HG02973 (cell line): ENCODE measurements at regions not wholly inside any gene's neighbourhood (a gene's known extent, or its start where the extent isn't known, plus 50 kb on each side); places are given as distances from the start of the nearest gene placed in this dataset.

Source experiments
- ATAC-seq: cut with Tn5 transposase; IDR thresholded peaks from one replicate; pipeline ENCODE4 v1.9.1; 2021; ENCODE audit warnings: moderate library complexity; ENCODE audit not compliant: unreplicated experiment

GRCh38 chr7:22658031-22658430 is 69.0 kb upstream of the IL6 start:
- ATAC-seq = no peak

- no peak for ATAC-seq
Measured at GRCh38 chr7:22657479-22657878, 69.5 kb upstream of the IL6 start.

DNA sequence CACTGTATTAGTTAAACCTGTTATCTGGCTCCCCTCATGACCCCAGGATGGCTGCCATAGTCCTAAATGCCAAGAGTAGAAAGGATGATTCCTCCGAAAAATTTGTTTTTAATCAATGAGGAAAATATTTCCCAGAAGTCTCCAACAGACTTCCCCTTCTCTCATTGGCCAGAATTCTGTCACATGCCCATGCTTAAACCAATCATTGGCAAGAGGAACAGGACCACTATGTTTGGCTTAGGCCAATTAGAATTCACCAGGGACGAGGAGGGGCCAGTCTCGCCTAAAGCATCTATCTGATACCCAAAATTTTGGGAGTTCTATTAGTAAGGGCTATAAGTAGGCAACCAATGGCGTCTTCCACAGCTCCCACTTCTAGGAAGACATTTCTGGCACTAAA is 71.2 kb upstream of the IL6 start:
- no peak for ATAC-seq

DNA sequence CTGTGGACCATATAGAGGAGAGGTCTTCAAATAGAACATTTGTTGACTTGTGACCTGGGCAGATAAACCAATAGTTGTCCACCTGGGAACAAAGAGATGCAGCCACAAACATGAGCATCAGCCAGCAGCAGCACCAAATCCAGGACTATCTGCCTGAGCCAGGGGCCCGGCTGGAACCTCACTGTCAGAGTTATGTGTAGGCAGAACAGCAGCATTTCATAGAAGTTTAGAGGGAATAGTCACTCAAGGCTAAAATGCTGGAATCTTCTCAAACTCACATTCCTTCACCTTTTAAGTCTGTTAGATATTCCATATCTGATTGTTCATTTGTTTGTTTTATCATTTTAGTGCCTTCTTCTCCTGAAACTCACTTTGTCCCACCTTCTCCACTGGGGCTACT is 72.2 kb upstream of the IL6 start:
- no peak for ATAC-seq

- ATAC-seq = no peak
Measured at GRCh38 chr7:22653951-22654350, 73.0 kb upstream of the IL6 start.

DNA sequence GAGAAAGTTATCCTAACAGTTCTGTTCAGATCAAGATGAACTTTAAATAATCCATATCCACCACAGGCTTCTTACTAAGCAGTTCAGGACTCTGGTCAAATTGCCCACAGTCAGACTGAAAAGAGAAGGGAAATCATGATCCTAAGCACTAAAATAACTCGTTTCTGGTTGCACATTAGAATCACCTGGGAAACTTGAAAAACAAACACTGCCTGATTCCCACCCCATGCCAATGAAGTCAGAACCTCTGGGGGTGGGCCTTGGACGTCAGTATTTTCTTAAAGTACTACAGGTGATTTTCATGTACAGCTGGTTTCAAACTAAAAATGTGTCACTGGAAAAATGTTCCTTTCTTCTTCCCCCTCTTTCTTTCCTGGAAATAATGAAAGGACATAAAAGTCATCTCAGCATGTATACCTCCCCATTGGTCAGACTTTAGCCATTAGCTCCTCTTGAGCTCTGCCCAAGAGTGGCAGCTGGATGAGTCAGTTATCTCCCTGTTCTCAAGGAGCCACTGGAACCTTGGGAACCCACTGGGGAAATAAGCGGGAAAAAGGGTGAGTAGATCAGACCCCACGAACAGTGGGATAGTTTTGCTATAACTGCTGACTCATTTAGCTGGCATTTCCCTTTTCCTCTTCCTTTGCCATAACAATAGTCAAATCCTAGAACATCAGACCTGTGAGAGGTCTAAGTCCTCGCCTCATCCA is 75.3 kb upstream of the IL6 start:
- no peak for ATAC-seq

GRCh38 chr7:22651036-22651435 is 76.0 kb upstream of the IL6 start:
- no peak for ATAC-seq

DNA sequence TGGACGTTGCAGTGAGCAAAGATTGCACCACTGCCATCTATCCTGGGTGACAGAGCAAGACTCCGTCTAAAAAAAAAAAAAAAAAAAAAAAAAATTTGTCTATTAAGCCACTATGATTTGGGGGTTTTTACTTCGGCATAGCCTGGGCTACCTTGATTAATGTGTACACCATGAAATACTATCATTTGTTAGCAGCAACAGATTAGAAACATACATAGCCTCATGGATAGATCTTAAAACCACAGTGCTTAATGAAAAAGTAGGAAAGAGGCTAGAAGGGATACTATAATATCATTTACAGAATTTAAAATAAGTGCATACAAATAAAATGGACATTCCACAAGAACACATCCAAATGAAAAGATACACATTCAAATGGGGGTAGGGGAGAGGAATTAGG is 77.3 kb upstream of the IL6 start:
- no peak for ATAC-seq

DNA sequence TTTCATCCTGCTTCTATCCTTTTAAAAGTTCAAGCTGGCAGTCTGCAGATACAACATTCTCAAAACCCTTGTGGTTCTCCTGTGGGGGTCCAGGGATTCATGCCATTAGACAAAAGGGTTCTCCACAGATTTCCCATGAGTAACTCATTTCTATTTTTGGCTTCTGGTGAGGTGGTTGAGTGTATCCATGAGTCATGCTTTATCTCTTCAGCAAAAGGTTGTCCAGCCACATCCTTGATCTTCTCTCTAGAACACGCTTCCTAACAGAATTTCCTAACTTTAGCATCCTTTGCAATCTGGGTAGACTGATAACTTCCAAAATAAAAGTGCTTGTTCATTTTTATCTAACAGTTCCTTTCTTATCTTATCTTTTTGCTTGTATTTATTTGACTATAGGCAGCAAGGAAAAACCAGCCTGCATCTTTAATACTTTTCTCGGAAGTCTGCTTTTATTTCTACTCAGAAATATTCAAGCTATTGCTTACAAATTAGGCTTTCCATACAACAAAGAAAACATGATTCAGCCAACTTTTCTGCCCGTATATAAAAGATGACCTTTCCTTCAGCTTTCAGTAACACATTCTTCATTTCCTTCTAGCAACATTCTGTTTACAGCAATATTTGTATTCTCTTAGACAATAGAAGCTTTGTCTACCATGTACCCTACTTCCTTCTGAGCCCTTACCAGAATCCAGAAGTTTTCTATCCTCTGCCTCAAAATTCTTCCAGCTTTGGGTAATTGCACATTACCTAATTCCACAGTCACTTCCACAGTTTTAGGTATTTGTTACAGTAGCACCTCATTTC is 79.3 kb upstream of the IL6 start:
- no peak for ATAC-seq

DNA sequence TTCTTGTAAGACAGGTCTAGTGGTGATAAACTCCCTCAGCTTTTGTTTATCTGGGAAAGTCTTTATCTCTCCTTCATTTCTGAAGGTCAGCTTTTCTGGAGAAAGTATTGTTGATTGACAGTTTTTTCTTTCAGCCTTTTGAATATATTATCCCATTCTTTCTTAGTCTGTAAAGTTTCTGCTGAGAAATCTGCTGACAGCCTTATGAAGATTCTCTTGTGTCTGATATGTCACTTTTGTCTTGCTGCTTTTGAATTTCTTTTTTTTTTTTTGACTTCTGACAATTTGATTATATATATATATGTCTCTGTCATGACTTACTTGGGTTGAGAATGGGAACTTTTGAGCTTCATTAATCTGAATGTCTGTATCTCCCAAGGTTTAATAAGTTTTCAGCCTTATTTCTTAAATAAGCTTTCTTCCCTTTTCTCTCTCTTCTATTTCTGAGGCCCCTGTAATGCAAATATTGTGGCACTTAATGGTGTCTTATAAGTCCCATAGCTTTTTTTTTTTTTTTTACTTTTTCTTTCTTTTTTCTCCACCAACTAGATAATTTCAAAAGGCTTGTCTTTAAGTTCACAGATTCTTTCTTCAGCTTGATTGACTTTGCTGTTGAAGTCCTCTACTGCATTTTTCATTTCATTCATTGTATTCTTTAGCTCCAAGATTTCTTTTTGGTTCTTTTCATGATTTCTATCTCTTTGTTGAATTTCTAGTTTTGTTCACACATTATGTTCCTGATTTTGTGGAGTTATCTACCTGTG is 81.4 kb upstream of the IL6 start:
- ATAC-seq = no peak

GRCh38 chr7:22642454-22642853 is 84.5 kb upstream of the IL6 start:
- no peak for ATAC-seq

DNA sequence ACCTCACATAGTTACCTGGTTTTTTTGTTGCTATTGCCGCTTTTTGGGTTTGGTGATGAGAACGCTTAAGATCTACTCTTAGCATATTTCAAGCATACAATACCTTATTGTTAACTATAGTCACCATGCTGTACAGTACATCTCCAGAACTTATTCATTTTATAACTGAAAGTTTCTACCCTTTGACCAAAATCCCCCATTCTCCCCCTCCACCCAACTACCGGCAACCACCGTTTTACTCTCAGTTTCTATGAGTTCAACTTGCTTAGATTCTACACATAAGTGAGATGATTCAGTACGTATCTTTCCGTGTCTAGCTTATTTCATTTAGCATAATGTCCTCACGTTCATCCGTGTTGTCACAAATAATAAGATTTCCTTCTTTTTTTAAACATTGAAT is 86.7 kb upstream of the IL6 start:
- peak; percentile 98 for ATAC-seq

- ATAC-seq = no peak
Measured at GRCh38 chr7:22639396-22639795, 87.6 kb upstream of the IL6 start.

DNA sequence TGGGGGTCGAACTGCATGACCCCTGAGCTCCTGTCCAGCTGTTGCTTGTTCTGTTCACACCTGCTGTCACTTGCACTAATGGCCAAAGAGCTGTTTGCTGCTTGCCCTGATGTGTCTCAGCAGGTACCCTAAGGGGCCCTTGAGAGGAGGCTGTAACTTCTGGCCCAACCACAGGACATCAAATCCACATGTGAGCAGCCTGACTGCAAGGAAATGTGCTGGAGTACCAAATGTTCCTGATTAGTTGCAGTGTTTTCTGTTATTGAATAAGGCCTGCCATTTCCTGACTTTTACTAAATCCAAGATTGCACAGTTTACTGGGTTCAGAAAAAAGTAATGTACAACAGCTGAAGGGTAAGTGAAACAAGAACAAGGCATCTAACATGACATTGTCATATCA is 91.7 kb upstream of the IL6 start:
- ATAC-seq = no peak

DNA sequence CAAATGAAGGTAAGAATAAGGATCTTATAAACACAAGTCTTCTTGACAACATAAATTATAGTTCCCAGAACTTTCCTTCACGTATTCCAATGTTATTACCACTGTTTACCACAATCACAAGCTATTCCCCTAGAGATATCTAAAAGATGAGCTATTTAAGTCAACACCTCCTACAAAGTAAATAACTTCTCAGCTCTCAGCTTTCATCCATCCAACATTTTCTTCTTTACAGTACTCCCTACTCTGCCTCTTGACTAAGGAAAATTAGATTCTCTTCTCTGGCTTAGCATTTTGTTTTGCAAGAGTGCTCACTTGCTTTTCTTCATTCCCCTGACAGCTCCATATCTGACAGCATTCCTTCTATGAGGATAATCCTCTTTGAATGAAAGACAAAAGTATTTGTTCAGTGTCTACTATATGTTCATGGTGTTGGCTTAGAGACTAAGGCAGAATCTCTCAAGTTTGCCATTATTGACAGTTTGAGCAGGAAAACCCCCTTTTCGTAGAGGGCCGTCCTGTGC is 93.0 kb upstream of the IL6 start:
- no peak for ATAC-seq

- no peak for ATAC-seq
Measured at GRCh38 chr7:22633286-22633953, 93.6 kb upstream of the IL6 start.

DNA sequence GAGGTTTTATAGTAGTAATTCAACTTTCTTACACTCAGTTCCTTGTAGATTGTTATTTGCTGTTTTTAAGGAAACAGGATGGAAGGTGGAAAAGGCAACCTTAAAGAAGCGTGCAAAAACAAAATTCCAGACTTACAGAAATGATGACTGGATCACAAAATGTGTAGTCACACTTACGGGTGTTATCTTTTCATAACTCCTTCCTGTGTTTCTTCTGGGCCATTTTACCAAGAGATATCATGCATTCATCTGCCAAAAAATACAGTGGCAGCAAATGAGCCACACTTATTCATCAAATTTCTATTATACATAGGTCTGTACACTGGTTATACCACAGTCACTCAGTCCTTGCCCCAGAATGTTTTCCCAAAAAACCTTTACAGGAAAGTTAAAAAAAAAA is 94.3 kb upstream of the IL6 start:
- ATAC-seq = no peak

DNA sequence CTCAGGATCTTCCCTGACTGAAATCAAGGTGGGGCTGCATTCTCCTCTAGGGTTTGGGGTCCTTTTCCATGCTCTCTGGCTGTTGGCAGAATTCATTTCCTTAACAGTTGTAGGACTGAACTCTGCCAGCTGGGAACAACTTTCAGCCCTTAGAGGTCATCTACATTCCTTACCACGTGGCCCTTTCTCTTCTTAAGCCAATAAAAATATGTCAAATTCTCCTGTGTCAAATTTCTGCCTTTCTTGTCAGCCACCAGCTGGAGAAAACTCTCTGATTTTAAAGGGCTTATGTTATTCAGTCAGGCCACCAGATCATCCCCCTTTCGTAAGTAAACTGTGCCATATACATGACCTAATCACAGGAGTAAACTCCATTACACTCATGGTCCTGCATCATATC is 95.3 kb upstream of the IL6 start:
- ATAC-seq = no peak

- no peak for ATAC-seq
Measured at GRCh38 chr7:22630069-22630468, 96.9 kb upstream of the IL6 start.

DNA sequence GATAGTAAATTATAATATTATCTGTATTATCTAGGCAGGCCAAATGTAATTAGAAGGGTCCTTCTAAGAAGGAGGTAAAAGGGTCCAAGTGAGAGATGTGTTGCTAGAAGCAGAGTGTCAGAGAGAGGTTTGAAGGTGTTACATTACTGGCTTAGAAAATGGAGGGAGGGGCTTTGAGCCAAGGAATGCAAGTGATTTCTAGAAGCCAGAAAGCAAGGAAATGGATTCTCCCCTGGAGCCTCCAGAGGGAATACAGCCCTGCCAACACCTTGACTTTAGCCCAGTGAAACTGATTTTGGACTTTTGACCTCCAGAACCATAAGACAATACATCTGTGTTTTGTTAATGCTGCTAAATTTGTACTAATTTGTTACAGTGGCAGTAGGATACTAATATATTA is 97.9 kb upstream of the IL6 start:
- no peak for ATAC-seq

DNA sequence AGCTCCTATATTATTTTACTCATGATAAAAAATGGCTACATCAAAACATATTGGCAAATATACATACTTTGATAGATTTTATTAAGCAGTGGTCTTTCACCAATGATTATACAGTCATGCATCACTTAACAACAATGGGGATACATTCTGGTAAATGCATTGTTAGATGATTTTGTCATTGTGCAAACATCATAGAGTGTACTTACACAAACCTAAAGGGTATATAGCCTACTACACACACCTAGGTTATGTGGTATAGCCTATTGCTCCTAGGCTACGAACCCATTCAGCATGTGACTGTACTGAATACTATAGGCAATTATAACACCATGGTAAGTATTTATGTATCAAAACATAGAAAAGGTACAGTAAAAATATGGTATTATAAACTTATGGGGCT is 98.9 kb upstream of the IL6 start:
- no peak for ATAC-seq
